ENCODE measurements at regions not wholly inside any gene's neighbourhood (a gene's known extent, or its start where the extent isn't known, plus 50 kb on each side); places are given as distances from the start of the nearest gene placed in this dataset.

- Mint-ChIP-seq H3K27me3 (no peaks in the 10 kb centered on the region), H3K9me3 (ENCODE audit: insufficient read depth) (peaks cover 8% of the 10 kb centered on the region), H3K4me1 (peaks cover 8% of the 10 kb centered on the region), H3K27ac (no peak overlapping the region), H3K4me3 (no peak overlapping the region)
- no peak for TF ChIP-seq CTCF (IDR thresholded peaks at IDR 0.05)
- TF ChIP-seq EZH2 (IDR thresholded peaks at IDR 0.05; ENCODE audit: borderline replicate concordance, insufficient read depth, low read depth, low read length, poor library complexity, severe bottlenecking): no peak
- no peak overlapping the region for H2AFZ ChIP-seq (ENCODE audit: insufficient read depth, low read depth, low read length, poor library complexity, severe bottlenecking)
- ChIA-PET CTCF (no interaction called here), POLR2A (no interaction called here)
- peaks cover 0 to 6% (median 1%) of the 10 kb centered on the region in 4 experiments for H3K27me3 ChIP-seq (replicated peaks in 1 of 4; ENCODE audit: control extremely low read depth in 1 of 4, control insufficient read depth in 3 of 4, insufficient read depth in 4 of 4, low read length in 3 of 4)
- H4K20me1 ChIP-seq (ENCODE audit: control insufficient read depth, insufficient read depth, low read length, poor library complexity, severe bottlenecking): no peaks in the 10 kb centered on the region
- WGBS (ENCODE audit: insufficient coverage): 86% methylated on average over 7 of the region's 7 CpGs
- DNase-seq (no peak), ATAC-seq (ENCODE audit: low read depth) (no peak)
- no peak overlapping the region for H3K4me3 ChIP-seq (ENCODE audit: control extremely low read depth in 1 of 5, extremely low read depth in 1 of 5, insufficient read depth in 1 of 5, low read depth in 2 of 5, low read length in 4 of 5)
- no peak overlapping the region for H3K9ac ChIP-seq (ENCODE audit: low read length)
- intact Hi-C loops (cut with micrococcal nuclease): no loop called here
- no peaks in the 10 kb centered on the region for H3K36me3 ChIP-seq (replicated peaks in 1 of 2; ENCODE audit: control extremely low read depth in 1 of 2, control insufficient read depth in 1 of 2, extremely low read depth in 1 of 2, insufficient read depth in 2 of 2, low read length in 1 of 2)
- H3K4me2 ChIP-seq (replicated peaks; ENCODE audit: low read depth, low read length, poor library complexity, severe bottlenecking): no peak overlapping the region
- H3K79me2 ChIP-seq (ENCODE audit: control insufficient read depth, insufficient read depth, low read length): no peaks in the 10 kb centered on the region
- H3K4me1 ChIP-seq (ENCODE audit: control insufficient read depth in 2 of 2, insufficient read depth in 2 of 2, low read length in 2 of 2): peaks cover 5 to 20% of the 10 kb centered on the region in 2 donors
- H3K9me3 ChIP-seq (ENCODE audit: control extremely low read depth in 1 of 3, control insufficient read depth in 2 of 3, insufficient read depth in 1 of 3, low read length in 2 of 3): peaks cover 0 to 30% (median 8%) of the 10 kb centered on the region in 3 donors
- no peak overlapping the region for H3K27ac ChIP-seq (ENCODE audit: low read length in 2 of 2)
Measured at GRCh38 chr1:2943686-2944260, 77.5 kb upstream of the ACTRT2 start.

- ChIA-PET POLR2A (no interaction called here), CTCF (no interaction called here)
- H3K9me3 ChIP-seq (ENCODE audit: control extremely low read depth in 1 of 3, control insufficient read depth in 2 of 3, insufficient read depth in 1 of 3, low read length in 2 of 3): peaks cover 0 to 31% (median 8%) of the 10 kb centered on the region in 3 donors
- H3K27ac ChIP-seq (ENCODE audit: low read length in 2 of 2): no peak overlapping the region
- H3K4me2 ChIP-seq (replicated peaks; ENCODE audit: low read depth, low read length, poor library complexity, severe bottlenecking): no peak overlapping the region
- H3K79me2 ChIP-seq (ENCODE audit: control insufficient read depth, insufficient read depth, low read length): no peaks in the 10 kb centered on the region
- Mint-ChIP-seq H3K9me3 (ENCODE audit: insufficient read depth) (peaks cover 8% of the 10 kb centered on the region), H3K4me3 (no peak overlapping the region), H3K4me1 (peaks cover 8% of the 10 kb centered on the region), H3K27ac (no peak overlapping the region), H3K27me3 (no peaks in the 10 kb centered on the region)
- intact Hi-C loops (cut with micrococcal nuclease): no loop called here
- H3K27me3 ChIP-seq (replicated peaks in 1 of 4; ENCODE audit: control extremely low read depth in 1 of 4, control insufficient read depth in 3 of 4, insufficient read depth in 4 of 4, low read length in 3 of 4): peaks cover 0 to 6% (median 1%) of the 10 kb centered on the region in 4 experiments
- no peaks in the 10 kb centered on the region for H4K20me1 ChIP-seq (ENCODE audit: control insufficient read depth, insufficient read depth, low read length, poor library complexity, severe bottlenecking)
- H3K4me3 ChIP-seq (ENCODE audit: control extremely low read depth in 1 of 5, extremely low read depth in 1 of 5, insufficient read depth in 1 of 5, low read depth in 2 of 5, low read length in 4 of 5): no peak overlapping the region
- no peak for DNase-seq
- peaks cover 5 to 26% of the 10 kb centered on the region in 2 donors for H3K4me1 ChIP-seq (ENCODE audit: control insufficient read depth in 2 of 2, insufficient read depth in 2 of 2, low read length in 2 of 2)
- TF ChIP-seq EZH2 (IDR thresholded peaks at IDR 0.05; ENCODE audit: borderline replicate concordance, insufficient read depth, low read depth, low read length, poor library complexity, severe bottlenecking) (no peak), CTCF (IDR thresholded peaks at IDR 0.05) (no peak)
- H3K36me3 ChIP-seq (replicated peaks in 1 of 2; ENCODE audit: control extremely low read depth in 1 of 2, control insufficient read depth in 1 of 2, extremely low read depth in 1 of 2, insufficient read depth in 2 of 2, low read length in 1 of 2): no peaks in the 10 kb centered on the region
- no peak overlapping the region for H2AFZ ChIP-seq (ENCODE audit: insufficient read depth, low read depth, low read length, poor library complexity, severe bottlenecking)
- no peak overlapping the region for H3K9ac ChIP-seq (ENCODE audit: low read length)
- WGBS (ENCODE audit: insufficient coverage): 86% methylated on average over 4 of the region's 4 CpGs
- ATAC-seq (ENCODE audit: low read depth): no peak
Measured at GRCh38 chr1:2944705-2945104, 76.6 kb upstream of the ACTRT2 start.
